ENCODE measurements at regions not wholly inside any gene's neighbourhood (a gene's known extent, or its start where the extent isn't known, plus 50 kb on each side); places are given as distances from the start of the nearest gene placed in this dataset.
"Not testable (repeated sequence)": the region's sequence is repeated elsewhere in the genome, so short reads cannot be mapped to it uniquely, and the experiment has no call there.

GRCh38 chr1:106393046-106393445 is 663.4 kb upstream of the PRMT6 start:
- DNase-seq (ENCODE audit: low read depth, low spot score), result no peak
- H3K27ac ChIP-seq, result no peak overlapping the region

DNA sequence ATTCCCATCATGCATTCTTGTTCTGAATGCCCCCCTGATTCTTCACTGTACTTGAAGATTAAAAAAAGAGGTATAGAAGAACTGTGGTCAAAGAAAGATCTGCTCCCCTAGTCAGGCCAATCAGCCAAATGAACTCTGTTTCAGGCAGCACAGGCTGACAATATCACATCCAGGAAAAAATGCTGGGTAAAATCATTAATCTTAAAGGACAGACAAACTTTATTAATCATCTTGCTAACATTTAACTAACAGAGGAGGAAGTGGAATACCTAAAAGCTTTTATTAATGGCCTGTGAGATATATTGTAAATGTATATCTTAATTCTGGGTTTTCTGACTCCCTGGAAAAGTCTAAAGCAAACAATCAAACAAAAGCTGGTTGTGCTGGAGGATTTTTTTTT is 660.5 kb upstream of the PRMT6 start:
- H3K27ac ChIP-seq, result no peak overlapping the region
- no peak for DNase-seq (ENCODE audit: low read depth, low spot score)

GRCh38 chr1:106398391-106398790 is 658.1 kb upstream of the PRMT6 start:
- DNase-seq (ENCODE audit: low read depth, low spot score), result no peak
- H3K27ac ChIP-seq, result no peak overlapping the region

DNA sequence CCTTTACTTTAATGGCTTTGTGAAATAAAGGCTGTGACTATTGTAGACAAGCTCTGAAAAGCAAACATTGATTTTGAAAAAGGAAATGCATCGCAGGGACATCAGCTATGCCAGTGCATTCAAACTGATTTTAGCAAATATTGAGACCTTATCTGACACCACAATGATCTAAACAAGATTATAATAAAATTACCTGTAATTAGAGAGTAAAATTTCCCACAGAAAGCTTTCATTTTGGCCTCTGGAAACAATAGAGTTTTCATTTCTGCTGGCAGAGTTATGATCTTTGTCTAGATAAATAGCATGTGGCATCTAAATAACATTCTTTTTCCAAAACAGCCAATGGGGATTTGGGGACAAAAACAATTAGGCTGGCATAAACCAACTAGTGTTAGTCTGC is 650.4 kb upstream of the PRMT6 start:
- DNase-seq (ENCODE audit: low read depth, low spot score), result no peak
- H3K27ac ChIP-seq, result no peak overlapping the region

DNA sequence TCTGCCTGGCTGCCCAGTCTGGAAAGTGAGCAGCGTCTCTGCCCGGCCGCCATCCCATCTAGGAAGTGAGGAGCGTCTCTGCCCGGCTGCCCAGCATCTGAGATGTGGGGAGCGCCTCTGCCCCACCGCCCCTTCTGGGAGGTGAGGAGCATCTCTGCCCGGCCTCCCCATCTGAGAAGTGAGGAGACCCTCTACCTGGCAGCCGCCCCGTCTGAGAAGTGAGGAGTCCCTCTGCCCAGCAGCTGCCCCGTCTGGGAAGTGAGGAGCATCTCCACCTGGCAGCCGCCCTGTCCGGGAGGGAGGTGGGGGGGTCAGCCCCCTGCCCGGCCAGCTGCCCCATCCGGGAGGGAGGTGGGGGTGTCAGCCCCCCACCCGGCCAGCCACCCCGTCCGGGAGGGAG is 644.2 kb upstream of the PRMT6 start:
- DNase-seq (ENCODE audit: low read depth, low spot score); H3K27ac ChIP-seq: not testable (repeated sequence)

GRCh38 chr1:106435269-106435668 is 621.2 kb upstream of the PRMT6 start:
- H3K27ac ChIP-seq, result no peak overlapping the region
- no peak for DNase-seq (ENCODE audit: low read depth, low spot score)

DNA sequence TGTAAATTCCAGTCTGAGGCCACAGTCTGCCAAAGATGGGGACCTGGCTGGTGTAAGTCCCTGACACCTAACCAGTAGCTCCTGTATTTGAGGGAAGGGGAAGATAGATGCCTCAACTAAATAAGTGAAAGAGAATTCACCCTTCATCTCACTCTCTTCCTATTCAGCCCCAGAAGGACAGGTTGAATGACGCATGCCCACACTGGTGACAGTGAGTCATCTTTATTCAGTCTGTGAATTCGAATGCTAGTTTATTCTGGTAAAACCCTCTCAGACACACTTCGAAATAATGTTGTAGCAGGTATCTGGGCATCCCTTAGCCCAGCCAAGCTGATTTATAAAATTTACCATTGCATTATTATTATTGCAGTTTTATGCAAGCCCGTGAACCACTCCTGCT is 617.0 kb upstream of the PRMT6 start:
- no peak overlapping the region for H3K27ac ChIP-seq
- DNase-seq (ENCODE audit: low read depth, low spot score), result no peak

GRCh38 chr1:106447466-106447865 is 609.0 kb upstream of the PRMT6 start:
- DNase-seq (ENCODE audit: low read depth, low spot score), result no peak
- no peak overlapping the region for H3K27ac ChIP-seq

- DNase-seq (ENCODE audit: low read depth, low spot score), result no peak
- no peak overlapping the region for H3K27ac ChIP-seq
Measured at GRCh38 chr1:106456832-106457231, 599.6 kb upstream of the PRMT6 start.

DNA sequence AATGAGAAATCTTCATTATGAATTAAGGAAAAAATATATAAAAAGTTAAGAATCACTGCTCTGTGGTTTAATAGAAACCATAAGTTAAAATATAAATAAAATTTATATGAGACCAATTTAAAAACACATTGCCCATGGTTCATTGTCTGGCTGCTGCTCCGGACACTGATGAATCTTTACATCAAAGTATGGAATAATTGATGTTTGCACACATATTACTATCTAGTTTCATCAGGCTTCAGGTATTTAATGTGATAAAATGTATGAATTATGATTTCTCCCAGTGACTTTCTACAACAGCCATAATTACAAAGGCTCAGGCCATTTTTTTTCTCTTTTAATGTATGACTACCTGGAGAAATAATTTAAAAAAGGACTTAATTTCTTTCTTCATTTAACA is 599.1 kb upstream of the PRMT6 start:
- no peak overlapping the region for H3K27ac ChIP-seq
- no peak for DNase-seq (ENCODE audit: low read depth, low spot score)

DNA sequence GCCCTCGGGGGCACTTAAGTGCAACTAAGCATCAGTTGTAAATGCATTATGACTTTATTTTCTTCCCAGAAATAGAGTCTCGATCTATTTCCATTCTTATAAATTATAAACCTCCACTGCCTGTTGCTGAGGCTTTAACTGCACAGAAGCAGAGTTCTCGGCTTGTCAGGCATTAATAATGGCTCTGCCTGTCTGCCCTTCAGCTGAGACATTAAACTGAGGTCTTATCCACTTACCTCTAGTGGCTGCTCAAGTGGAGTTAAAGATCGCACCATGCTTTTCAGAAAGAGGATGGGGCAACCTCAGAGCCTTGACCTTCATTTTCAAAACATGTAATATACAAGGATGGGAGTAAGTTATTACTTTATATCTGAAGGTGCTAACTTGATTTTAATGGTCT is 597.6 kb upstream of the PRMT6 start:
- H3K27ac ChIP-seq, result no peak overlapping the region
- DNase-seq (ENCODE audit: low read depth, low spot score), result no peak

DNA sequence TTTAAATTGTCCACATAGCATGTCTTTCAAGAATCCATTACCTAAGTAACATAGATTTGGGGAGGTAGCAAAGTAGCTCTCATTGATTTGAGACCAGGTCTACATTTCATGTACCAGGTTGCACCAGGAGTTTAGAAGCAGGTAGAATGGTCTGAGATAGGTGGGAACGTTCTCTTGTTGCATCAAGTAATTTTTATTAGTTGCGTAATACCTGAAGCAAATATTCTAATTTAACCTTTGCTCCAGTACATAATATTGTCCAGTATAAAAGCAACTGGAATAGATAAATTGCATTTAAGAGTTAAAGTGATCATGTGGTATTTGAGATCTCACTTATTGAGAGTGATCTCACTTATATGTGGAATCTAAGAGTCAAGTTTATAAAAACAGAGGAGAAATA is 597.1 kb upstream of the PRMT6 start:
- no peak overlapping the region for H3K27ac ChIP-seq
- DNase-seq (ENCODE audit: low read depth, low spot score), result no peak

GRCh38 chr1:106465666-106466065 is 590.8 kb upstream of the PRMT6 start:
- no peak overlapping the region for H3K27ac ChIP-seq
- no peak for DNase-seq (ENCODE audit: low read depth, low spot score)

DNA sequence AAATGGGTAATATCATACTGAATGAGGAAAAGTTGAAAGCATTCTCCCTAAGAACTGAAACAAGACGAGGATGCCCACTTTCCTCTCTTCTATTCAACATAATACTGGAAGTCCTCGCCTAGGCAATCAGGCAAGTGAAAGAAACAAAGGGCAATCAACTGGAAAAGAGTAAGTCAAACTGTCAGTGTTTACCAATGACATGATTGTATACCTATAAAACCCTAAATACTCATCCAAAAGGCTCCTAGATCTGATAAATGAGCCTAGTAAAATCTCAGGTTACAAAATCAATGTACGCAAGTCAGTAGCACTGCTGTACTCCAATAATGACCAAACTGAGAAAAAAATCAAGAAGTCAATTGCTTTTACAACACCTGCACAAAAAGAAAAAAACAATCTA is 575.8 kb upstream of the PRMT6 start:
- no peak for DNase-seq (ENCODE audit: low read depth, low spot score)
- no peak overlapping the region for H3K27ac ChIP-seq

- no peak overlapping the region for H3K27ac ChIP-seq
- DNase-seq (ENCODE audit: low read depth, low spot score), result no peak
Measured at GRCh38 chr1:106492880-106493279, 563.6 kb upstream of the PRMT6 start.

DNA sequence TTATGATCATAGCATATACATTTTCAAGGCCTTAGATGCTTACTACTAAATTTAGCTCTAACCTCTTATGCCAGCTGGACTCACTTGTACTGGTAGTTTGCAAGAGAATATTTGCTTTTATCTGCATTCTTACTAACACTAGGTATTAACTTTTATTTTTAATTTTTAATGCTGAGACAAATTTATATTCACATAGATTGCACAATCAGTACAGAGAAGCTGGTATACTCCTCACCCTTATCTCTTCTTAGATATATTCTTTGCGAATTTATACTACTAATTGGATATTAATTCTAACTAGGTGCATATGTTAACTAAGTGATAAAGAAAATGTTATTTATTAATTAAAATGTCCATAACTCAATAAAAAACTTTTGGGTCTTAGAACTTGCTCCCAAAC is 561.8 kb upstream of the PRMT6 start:
- no peak for DNase-seq (ENCODE audit: low read depth, low spot score)
- H3K27ac ChIP-seq, result no peak overlapping the region

GRCh38 chr1:106498238-106498637 is 558.2 kb upstream of the PRMT6 start:
- no peak overlapping the region for H3K27ac ChIP-seq
- DNase-seq (ENCODE audit: low read depth, low spot score), result no peak

GRCh38 chr1:106502659-106503058 is 553.8 kb upstream of the PRMT6 start:
- peak; percentile 60 for DNase-seq (ENCODE audit: low read depth, low spot score)
- peak overlapping the region; percentile 46 for H3K27ac ChIP-seq

- DNase-seq (ENCODE audit: low read depth, low spot score), result no peak
- no peak overlapping the region for H3K27ac ChIP-seq
Measured at GRCh38 chr1:106515375-106515774, 541.1 kb upstream of the PRMT6 start.

DNA sequence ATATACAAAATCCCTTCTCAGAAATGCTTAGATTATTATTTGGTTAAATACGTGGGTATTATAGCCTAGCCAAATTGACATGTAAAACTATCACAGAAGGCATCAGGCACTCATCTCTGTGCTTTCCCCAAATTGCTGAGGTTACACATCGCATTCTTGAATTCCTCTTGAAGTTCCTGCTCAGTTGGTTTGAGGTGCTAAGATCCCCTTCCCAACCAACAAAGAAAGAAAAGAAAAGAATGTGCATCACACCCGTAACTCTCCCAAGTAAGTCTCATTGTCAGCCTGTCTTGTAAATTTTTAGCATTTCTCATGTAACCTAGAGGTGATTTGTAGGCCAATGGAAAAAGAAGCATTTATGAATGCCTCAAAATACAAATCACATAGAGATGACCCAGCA is 539.2 kb upstream of the PRMT6 start:
- no peak for DNase-seq (ENCODE audit: low read depth, low spot score)
- H3K27ac ChIP-seq, result no peak overlapping the region

GRCh38 chr1:106523497-106523896 is 533.0 kb upstream of the PRMT6 start:
- DNase-seq (ENCODE audit: low read depth, low spot score), result no peak
- no peak overlapping the region for H3K27ac ChIP-seq

GRCh38 chr1:106524631-106525030 is 531.8 kb upstream of the PRMT6 start:
- no peak for DNase-seq (ENCODE audit: low read depth, low spot score)
- no peak overlapping the region for H3K27ac ChIP-seq

DNA sequence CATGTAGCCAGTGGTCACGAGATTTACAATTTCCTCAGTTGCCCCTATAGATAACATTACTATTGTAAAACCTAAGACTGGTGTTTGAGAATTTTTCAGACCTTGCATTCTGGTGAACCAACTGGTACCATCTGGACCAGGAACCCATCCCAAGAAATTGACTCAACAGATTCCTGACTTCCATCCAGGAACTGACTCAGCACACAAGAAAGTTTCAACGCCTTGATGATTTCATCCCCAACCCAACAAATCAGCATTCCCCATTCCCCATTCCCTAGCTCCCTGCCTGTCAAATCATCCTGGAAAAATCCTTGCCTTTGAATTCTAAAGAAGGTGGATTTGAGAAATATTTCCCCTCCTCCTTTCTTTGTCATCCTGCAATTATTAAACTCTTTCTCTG is 529.8 kb upstream of the PRMT6 start:
- peak overlapping the region; percentile 15 for H3K27ac ChIP-seq
- DNase-seq (ENCODE audit: low read depth, low spot score), result peak; percentile 2

Data from epithelial cell of prostate (primary cell).